GM21723 (cell line): ENCODE measurements at regions not wholly inside any gene's neighbourhood (a gene's known extent, or its start where the extent isn't known, plus 50 kb on each side); places are given as distances from the start of the nearest gene placed in this dataset.
"Not testable (repeated sequence)": the region's sequence is repeated elsewhere in the genome, so short reads cannot be mapped to it uniquely, and the experiment has no call there.

Source experiments
- ATAC-seq: cut with Tn5 transposase; IDR thresholded peaks from one replicate; pipeline ENCODE4 v1.9.1; 2021; ENCODE audit warnings: mild to moderate bottlenecking, moderate library complexity; ENCODE audit not compliant: unreplicated experiment

GRCh38 chr13:88945793-88946192, 1274.6 kb downstream of the SLITRK5 start:
- ATAC-seq: no peak

DNA sequence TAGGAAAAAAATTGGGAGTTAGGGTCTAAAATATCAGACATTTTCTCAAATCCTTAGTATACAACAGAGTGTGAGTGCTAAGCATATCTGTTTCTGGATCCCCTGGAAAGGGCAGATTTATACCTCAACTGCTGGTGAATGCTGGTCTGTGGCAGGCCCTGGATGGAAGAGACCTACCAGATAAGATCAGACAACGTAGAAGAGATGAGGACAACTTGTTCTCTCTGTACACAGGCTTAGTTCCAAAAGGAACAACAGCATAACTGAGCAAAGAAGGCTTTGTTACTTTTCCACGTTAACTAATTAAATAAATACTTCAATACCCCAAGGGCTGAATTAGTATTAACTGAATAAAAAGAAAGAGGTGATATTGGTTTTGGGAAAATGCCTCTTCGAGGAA, 1277.3 kb downstream of the SLITRK5 start:
- ATAC-seq: no peak

- no peak for ATAC-seq
Measured at GRCh38 chr13:88958821-88959220, 1287.7 kb downstream of the SLITRK5 start.

DNA sequence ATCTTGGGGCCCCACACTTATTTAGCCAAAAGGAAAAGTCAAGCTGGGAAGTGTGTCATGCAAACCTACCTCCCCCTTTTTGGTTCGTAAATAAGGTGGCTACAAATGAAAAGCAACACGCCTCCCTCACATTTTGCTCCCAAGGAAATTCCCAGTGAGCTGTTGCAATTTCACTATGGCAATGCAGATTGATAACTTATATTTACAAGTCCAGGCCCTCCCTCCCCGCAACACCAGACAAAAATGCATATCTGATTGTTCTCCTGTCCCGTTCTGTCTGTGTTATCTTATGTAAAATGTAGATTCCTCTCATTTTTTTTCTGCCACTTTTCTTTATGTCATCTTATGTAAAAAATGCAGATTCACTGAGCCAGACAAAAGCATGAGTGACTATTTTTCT, 1305.3 kb downstream of the SLITRK5 start:
- no peak for ATAC-seq

GRCh38 chr13:88978607-88979006, 1307.4 kb downstream of the SLITRK5 start:
- ATAC-seq: no peak

DNA sequence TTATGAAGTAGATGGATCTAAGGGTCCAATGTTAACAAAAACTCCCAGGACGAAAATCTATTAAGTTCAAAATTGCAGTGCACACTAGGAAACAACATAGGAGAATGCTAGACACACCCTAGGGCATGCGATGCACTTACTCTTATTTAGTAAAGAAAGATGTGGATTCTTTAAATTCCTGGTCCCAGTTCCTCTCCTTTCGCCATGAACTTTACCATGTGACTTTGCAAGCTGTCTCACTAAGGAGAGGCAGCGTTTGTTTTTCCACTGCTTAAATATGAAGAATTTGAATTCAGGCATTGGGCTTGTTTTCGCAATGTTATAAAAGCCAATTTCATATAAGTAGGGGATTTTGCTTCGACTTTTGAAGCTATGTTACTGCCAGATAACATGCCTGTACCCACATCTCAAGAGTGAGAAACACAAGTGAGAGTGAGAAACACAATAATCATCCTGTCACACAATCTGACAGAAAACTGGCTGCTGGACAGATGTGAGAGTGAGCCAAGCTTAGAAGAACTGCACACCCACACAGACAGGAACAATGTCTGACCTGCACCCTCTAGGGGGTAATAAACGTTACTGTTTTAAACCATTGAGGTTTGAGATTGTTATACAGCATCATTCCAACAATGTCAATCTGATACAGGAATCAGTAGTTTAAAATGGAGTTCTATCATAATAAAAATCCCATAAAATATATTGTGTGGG, 1308.4 kb downstream of the SLITRK5 start:
- ATAC-seq: no peak

DNA sequence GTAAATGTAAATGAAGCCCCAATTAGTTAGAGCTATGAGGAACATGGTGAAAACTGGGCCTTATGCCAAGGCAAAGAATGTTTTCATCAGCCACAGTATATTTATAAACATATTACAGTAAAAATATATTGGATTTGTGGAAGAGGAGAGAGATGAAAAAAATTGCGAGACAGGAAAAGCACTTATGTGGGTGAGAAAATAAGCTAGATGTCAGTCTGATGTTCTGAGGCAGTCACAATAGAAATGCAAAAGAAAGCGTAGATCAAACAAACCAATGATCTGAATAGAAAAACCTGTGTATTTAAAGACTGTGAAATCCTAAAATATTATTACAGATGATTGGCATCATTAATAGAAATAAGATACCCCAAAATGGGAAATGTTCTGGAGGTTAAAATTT, 1332.5 kb downstream of the SLITRK5 start:
- no peak for ATAC-seq

- no peak for ATAC-seq
Measured at GRCh38 chr13:89011615-89012014, 1340.4 kb downstream of the SLITRK5 start.

DNA sequence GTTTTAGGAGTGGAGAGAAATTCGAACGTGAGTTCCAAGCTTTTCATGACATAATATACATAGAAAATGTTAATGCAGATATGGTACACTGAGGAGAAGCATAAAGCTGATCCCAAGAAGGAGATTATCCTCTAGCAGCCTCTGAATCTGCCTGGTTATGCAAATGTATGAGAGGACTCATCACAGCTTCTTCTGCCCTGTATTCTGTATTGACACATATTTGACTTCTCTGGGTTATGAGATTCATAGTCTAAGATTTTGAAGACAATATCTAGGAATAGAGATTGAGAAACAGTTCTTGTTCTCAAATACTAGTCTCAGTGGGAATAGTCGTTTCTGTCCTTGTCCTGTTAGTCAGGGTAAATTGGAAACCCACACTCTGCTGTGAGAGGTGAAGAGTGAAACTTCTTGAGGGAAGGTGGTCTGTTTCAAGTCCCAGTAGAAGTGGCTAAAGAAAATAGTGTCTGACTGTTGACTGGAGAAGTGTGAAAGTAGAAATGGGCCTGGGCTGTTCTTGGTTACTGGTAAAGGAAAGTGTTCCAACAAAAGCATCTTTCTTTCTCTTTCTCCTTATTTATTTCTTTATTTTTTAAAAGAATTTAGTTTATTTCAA, 1356.6 kb downstream of the SLITRK5 start:
- no peak for ATAC-seq

- no peak for ATAC-seq
Measured at GRCh38 chr13:89029062-89029461, 1357.9 kb downstream of the SLITRK5 start.

- ATAC-seq: no peak
Measured at GRCh38 chr13:89034015-89034414, 1362.8 kb downstream of the SLITRK5 start.

DNA sequence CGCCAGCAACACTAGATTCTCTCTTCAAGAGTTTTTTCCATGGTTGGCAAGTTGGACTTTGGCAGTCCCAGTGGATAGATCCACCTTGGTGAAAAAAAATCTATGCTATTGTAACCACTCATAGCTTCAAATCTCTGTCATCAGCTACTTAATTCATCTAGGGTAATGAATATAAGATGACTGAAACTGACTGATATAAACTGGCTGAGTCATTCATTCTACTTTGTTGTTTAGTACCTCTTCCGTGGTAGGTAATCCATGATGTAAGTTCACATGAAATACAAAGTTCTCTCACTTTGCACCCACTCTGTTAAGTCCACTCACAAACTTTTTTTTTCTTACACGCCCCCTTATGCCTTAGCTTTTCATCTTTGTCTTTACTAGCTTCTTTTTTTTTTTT, 1381.5 kb downstream of the SLITRK5 start:
- ATAC-seq: no peak

DNA sequence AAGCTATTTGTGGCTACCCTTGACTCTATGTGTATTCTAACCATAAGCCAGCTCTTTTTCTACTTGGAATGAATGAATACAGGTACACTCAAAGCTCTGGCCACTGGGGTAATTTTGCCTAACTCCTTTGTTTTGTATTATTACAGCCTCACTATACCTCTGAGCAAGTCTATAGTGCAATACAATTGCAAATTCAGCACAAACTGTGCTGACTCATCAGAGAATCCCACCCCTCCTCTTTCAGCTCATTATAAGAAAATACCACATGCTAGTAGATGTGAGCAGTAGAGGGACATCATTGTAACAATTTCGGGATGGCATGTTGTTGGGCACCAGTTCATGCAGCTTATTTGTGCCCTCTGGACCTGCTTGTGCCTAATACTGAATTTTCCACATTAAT, 1382.2 kb downstream of the SLITRK5 start:
- ATAC-seq: no peak

DNA sequence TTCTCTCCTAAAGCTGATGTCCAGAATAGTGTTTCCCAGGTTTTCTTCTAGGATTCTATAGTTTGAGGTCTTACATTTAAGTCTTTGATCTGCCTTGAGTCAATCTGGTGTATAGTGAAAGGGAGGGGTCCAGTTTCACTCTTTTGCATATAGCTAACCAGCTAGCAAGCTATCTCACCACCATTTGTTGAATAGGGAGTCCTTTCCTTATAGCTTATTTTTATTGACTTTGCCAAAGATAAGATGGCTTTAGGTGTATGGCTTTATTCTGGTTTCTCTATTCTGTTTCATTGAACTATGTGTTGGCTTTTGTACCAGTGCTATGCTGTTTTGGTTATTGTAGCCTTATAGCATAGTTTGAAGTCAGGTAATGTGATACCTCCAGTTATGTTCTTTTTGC, 1386.1 kb downstream of the SLITRK5 start:
- ATAC-seq: no peak

- no peak for ATAC-seq
Measured at GRCh38 chr13:89057862-89058261, 1386.7 kb downstream of the SLITRK5 start.

DNA sequence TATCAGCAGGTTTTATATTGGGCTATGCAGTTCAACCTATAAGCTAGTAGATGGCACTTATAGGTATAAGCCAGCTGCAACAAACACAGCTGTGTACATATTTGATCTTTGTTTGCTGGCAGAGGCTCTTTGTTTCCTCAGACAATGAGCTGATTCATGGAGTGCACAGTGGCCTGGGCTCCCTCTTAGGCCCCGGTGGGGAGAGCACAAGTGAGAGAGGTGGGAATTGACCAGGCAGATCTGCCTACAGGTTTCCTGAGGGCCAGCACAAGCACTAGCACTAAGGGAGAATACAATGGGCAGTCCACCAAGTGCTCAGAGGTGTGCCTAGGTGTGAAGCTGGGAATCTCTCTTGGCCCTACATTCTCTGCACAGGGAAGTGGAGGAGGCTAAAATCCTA, 1390.7 kb downstream of the SLITRK5 start:
- no peak for ATAC-seq

GRCh38 chr13:89066868-89067466, 1395.8 kb downstream of the SLITRK5 start:
- ATAC-seq: no peak

GRCh38 chr13:89072979-89073378, 1401.8 kb downstream of the SLITRK5 start:
- no peak for ATAC-seq

DNA sequence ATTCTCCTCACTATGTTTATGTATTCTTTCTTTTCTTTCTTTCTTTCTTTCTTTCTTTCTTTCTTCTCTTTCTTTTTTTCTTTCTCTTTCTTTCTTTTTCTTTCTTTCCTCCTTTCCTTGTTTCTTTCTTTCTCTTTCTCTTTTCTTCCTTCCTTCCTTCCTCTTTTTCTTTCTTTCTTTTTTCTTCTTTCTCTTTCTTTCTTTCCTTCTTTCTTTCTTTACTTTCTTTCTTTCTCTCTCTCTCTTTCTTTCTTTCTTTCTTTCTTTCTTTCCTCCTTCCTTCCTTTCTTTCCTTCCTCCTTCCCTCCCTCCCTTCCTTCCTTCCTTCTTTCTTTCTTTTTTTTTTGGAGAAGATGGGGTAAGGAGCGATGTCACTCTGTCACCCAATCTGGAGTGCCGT, 1405.5 kb downstream of the SLITRK5 start:
- ATAC-seq: no peak

DNA sequence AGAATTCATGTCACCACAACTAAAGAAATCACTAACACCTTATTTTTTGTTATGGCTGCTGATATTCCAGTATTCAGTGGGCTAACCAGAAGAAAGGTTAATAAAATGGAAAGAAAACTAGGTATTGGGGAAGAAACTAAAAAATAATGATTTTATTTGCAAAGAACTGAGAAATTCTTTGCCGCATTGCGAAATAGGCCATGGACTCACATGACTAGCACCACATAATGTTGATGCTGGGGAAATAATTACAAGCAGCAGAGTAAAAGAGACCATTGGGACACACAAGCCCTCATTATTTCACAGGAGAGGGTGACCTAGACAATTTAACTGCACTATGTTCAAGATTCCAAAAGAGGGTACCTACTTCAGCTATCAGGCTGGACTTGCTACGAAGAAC, 1411.5 kb downstream of the SLITRK5 start:
- ATAC-seq: no peak

- ATAC-seq: not testable (repeated sequence)
Measured at GRCh38 chr13:89088107-89088506, 1416.9 kb downstream of the SLITRK5 start.

- no peak for ATAC-seq
Measured at GRCh38 chr13:89097994-89098393, 1426.8 kb downstream of the SLITRK5 start.
